ENCODE measurements at regions not wholly inside any gene's neighbourhood (a gene's known extent, or its start where the extent isn't known, plus 50 kb on each side); places are given as distances from the start of the nearest gene placed in this dataset.

DNA sequence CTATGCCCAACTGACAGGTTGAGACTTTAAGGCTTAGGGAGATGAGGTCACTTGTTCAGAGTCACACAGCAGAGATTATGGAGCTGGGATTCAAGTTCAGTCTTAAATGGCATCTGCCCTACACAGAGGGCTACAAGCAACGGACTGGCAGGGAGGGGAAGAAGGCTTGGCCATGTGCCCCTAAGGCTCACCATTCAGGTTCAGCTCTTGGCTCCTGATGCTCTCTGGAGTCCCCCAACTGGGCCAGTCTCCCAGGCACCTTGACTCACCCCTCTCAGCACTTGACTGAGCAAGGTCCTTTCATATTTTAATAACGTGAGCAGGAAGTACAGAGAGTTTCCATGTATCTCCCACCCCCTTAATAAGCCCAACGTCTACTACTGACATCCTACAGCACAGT lies 71.4 kb upstream of the MAFB start:
- H3K27ac Mint-ChIP-seq = no peak overlapping the region
- no peaks in the 10 kb centered on the region for H3K9me3 Mint-ChIP-seq (ENCODE audit: insufficient read depth)
- no peaks in the 10 kb centered on the region for H3K9me3 ChIP-seq (ENCODE audit: control extremely low read depth in 1 of 3, control insufficient read depth in 2 of 3, insufficient read depth in 1 of 3, low read length in 2 of 3)
- H2AFZ ChIP-seq (ENCODE audit: insufficient read depth, low read depth, low read length, poor library complexity, severe bottlenecking) = no peak overlapping the region
- H3K27ac ChIP-seq (ENCODE audit: low read length in 2 of 2) = no peak overlapping the region
- H3K9ac ChIP-seq (ENCODE audit: low read length) = no peak overlapping the region
- DNase-seq (no peak), ATAC-seq (ENCODE audit: low read depth) (no peak)
- CTCF ChIA-PET = interaction anchor here (1.4 kb wide), 1 partner anchor 21 kb away, joined by 3 read pairs; no protein-coding TSS in a partner anchor
- H4K20me1 ChIP-seq (ENCODE audit: control insufficient read depth, insufficient read depth, low read length, poor library complexity, severe bottlenecking) = no peaks in the 10 kb centered on the region
- POLR2A ChIA-PET = no interaction called here
- 86% methylated on average over 1 of the region's 3 CpGs for WGBS (ENCODE audit: insufficient coverage)
- no peaks in the 10 kb centered on the region for H3K79me2 ChIP-seq (ENCODE audit: control insufficient read depth, insufficient read depth, low read length)
- H3K4me1 Mint-ChIP-seq = no peaks in the 10 kb centered on the region
- intact Hi-C loops (cut with micrococcal nuclease) = no loop called here
- no peak overlapping the region for H3K4me3 ChIP-seq (ENCODE audit: control extremely low read depth in 1 of 5, extremely low read depth in 1 of 5, insufficient read depth in 1 of 5, low read depth in 2 of 5, low read length in 4 of 5)
- H3K4me2 ChIP-seq (replicated peaks; ENCODE audit: low read depth, low read length, poor library complexity, severe bottlenecking) = no peak overlapping the region
- no peak overlapping the region for H3K4me3 Mint-ChIP-seq
- no peaks in the 10 kb centered on the region for H3K27me3 Mint-ChIP-seq
- TF ChIP-seq, protein P1, sequence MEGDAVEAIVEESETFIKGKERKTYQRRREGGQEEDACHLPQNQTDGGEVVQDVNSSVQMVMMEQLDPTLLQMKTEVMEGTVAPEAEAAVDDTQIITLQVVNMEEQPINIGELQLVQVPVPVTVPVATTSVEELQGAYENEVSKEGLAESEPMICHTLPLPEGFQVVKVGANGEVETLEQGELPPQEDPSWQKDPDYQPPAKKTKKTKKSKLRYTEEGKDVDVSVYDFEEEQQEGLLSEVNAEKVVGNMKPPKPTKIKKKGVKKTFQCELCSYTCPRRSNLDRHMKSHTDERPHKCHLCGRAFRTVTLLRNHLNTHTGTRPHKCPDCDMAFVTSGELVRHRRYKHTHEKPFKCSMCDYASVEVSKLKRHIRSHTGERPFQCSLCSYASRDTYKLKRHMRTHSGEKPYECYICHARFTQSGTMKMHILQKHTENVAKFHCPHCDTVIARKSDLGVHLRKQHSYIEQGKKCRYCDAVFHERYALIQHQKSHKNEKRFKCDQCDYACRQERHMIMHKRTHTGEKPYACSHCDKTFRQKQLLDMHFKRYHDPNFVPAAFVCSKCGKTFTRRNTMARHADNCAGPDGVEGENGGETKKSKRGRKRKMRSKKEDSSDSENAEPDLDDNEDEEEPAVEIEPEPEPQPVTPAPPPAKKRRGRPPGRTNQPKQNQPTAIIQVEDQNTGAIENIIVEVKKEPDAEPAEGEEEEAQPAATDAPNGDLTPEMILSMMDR (IDR thresholded peaks at IDR 0.05) = no peak
- no peak for TF ChIP-seq EZH2 (IDR thresholded peaks at IDR 0.05; ENCODE audit: borderline replicate concordance, insufficient read depth, low read depth, low read length, poor library complexity, severe bottlenecking)
- H3K4me1 ChIP-seq (ENCODE audit: control insufficient read depth in 2 of 2, insufficient read depth in 2 of 2, low read length in 2 of 2) = no peaks in the 10 kb centered on the region
- no peaks in the 10 kb centered on the region for H3K36me3 ChIP-seq (replicated peaks in 1 of 2; ENCODE audit: control extremely low read depth in 1 of 2, control insufficient read depth in 1 of 2, extremely low read depth in 1 of 2, insufficient read depth in 2 of 2, low read length in 1 of 2)
- no peaks in the 10 kb centered on the region for H3K27me3 ChIP-seq (replicated peaks in 1 of 4; ENCODE audit: control extremely low read depth in 1 of 4, control insufficient read depth in 3 of 4, insufficient read depth in 4 of 4, low read length in 3 of 4)

DNA sequence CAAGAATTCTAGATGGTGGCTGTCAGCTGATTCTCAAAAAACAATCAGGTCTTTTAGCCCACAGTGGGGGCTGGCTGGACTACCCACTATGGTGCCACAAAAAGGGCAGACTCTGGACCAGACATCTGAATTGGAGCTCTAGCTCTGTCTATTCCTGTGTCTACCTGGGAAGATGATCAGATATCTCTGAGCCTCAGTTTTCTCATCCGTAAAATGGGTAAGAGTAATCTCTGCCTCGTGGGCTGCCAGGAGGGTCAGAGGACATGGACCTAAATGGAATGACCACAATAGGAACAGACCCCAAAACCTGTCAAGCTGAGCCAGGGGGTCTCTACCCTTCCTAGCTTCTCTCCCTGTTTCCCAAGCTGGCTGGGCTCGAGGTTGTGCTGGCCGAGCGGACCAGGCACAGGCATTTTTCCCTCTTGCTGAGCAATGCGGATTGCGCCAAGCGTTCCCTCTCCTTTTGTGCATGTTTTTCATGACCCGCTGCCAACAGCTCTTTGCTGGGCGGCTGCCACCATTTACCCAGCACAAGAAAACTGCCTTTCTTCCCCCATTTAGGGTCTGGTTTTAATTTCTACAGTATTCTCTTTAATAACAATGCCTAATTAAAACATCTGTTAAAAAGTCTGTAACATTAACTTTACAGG lies 74.7 kb upstream of the MAFB start:
- Histone ChIP-seq H3K27ac (ENCODE audit: low read length in 2 of 2) (no peak overlapping the region), H3K4me3 (ENCODE audit: control extremely low read depth in 1 of 5, extremely low read depth in 1 of 5, insufficient read depth in 1 of 5, low read depth in 2 of 5, low read length in 4 of 5) (no peak overlapping the region), H3K4me2 (replicated peaks; ENCODE audit: low read depth, low read length, poor library complexity, severe bottlenecking) (no peak overlapping the region), H3K36me3 (replicated peaks in 1 of 2; ENCODE audit: control extremely low read depth in 1 of 2, control insufficient read depth in 1 of 2, extremely low read depth in 1 of 2, insufficient read depth in 2 of 2, low read length in 1 of 2) (no peaks in the 10 kb centered on the region), H3K4me1 (ENCODE audit: control insufficient read depth in 2 of 2, insufficient read depth in 2 of 2, low read length in 2 of 2) (no peaks in the 10 kb centered on the region), H3K79me2 (ENCODE audit: control insufficient read depth, insufficient read depth, low read length) (no peaks in the 10 kb centered on the region), H3K9ac (ENCODE audit: low read length) (no peak overlapping the region), H3K27me3 (replicated peaks in 1 of 4; ENCODE audit: control extremely low read depth in 1 of 4, control insufficient read depth in 3 of 4, insufficient read depth in 4 of 4, low read length in 3 of 4) (no peaks in the 10 kb centered on the region), H3K9me3 (ENCODE audit: control extremely low read depth in 1 of 3, control insufficient read depth in 2 of 3, insufficient read depth in 1 of 3, low read length in 2 of 3) (no peaks in the 10 kb centered on the region), H4K20me1 (ENCODE audit: control insufficient read depth, insufficient read depth, low read length, poor library complexity, severe bottlenecking) (no peaks in the 10 kb centered on the region), H2AFZ (ENCODE audit: insufficient read depth, low read depth, low read length, poor library complexity, severe bottlenecking) (no peak overlapping the region)
- ATAC-seq (ENCODE audit: low read depth) (no peak), DNase-seq (no peak)
- CTCF ChIA-PET = no interaction called here
- intact Hi-C loops (cut with micrococcal nuclease) = no loop called here
- Mint-ChIP-seq H3K4me3 (no peak overlapping the region), H3K9me3 (ENCODE audit: insufficient read depth) (no peaks in the 10 kb centered on the region), H3K27ac (no peak overlapping the region), H3K27me3 (no peaks in the 10 kb centered on the region), H3K4me1 (no peaks in the 10 kb centered on the region)
- WGBS (ENCODE audit: insufficient coverage) = 96% methylated on average over 10 of the region's 10 CpGs
- TF ChIP-seq, protein P1 (IDR thresholded peaks at IDR 0.05) = no peak
- no peak for TF ChIP-seq EZH2 (IDR thresholded peaks at IDR 0.05; ENCODE audit: borderline replicate concordance, insufficient read depth, low read depth, low read length, poor library complexity, severe bottlenecking)
- POLR2A ChIA-PET = no interaction called here

Data from B cell (primary cell).